ENCODE measurements at regions not wholly inside any gene's neighbourhood (a gene's known extent, or its start where the extent isn't known, plus 50 kb on each side); places are given as distances from the start of the nearest gene placed in this dataset.

GRCh38 chr12:92553389-92553788, 149.4 kb upstream of the PLEKHG7 start:
- DNase-seq = no peak

GRCh38 chr12:92552412-92553108, 150.2 kb upstream of the PLEKHG7 start:
- no peak for DNase-seq

DNA sequence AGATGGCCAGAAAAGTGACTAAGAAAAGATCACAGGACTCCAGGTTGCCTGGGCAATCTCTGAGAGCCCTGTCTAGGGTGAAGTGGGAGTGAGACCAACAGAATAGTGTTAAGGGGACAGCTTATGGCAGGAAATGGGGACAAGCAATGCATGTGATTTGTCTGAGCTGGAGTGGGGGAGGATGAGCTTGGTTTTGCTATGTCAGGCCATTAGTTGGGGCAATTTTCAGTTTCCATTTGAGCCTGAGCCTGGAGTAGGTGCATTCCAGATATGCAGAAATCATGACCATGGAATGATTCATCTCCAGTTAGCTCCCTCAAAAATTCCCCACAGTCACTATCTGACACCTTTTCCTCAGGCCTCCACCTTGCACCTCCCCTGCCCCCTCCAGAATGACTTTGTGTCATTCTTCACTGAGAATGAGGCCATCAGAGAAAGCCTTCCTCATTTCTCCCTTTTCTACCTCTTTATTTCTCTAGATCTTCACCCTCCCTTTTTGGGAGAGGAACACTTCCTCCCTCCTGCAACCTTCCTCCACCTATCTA, 150.9 kb upstream of the PLEKHG7 start:
- no peak for DNase-seq

GRCh38 chr12:92551210-92551609, 151.6 kb upstream of the PLEKHG7 start:
- DNase-seq = no peak

GRCh38 chr12:92550661-92551060, 152.1 kb upstream of the PLEKHG7 start:
- no peak for DNase-seq

- no peak for DNase-seq
Measured at GRCh38 chr12:92550254-92550653, 152.5 kb upstream of the PLEKHG7 start.

DNA sequence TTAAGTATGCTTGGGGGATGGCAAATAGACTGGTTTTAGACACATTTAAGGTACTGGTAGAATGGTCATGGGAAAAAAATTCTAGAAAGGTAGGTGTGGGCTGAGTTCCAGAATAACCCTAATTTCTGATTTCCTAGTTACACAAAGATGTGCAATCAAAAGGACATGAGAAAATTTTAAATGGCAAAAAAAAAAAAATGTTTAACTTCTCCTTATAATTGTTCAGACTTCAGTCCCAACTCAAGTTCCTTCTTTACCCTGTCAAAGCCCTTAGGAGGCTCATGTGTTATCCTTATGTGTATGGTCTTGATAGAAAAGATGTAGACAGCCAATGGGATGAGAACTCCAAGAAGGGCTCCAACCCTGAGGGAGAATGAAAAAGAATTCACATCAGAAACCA, 153.3 kb upstream of the PLEKHG7 start:
- no peak for DNase-seq

DNA sequence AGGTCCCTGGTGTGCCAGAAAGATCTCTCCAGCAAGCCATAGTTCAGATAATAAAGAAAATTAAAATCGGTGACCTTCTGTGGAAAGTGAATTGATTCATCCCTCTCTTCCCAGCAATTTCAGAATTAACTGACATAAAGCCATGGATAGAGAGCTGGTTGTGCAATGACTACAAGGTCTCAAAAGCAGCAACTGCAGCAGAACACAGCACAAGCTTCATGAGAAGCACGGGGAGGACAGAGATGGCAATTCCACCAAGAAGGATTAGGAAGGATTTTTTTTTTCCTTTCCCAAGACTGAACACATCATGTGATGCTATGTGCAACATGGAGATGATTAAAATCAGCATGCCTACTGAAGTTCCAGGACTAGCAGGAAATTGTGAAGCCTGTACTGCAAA, 154.9 kb upstream of the PLEKHG7 start:
- DNase-seq = no peak

DNA sequence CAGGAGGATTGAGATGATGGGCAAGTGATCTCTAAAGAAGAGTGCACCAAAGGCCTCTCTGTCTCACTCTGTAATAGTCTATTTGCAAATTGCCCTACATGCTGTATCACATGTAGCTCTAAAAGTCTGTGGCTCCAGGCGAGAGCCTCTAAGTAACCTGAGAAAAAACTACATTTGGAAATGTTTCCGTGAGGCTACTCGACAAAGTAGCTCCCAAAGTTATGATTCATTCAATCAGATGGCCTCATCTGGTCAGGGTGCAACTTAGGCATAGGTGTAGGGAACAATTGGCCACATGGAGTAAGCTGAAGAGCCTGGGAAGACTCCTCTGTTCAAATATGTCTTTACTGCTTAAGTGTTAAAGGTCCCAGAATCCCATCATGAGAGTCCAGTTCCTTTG, 155.4 kb upstream of the PLEKHG7 start:
- no peak for DNase-seq

- no peak for DNase-seq
Measured at GRCh38 chr12:92546635-92547348, 156.0 kb upstream of the PLEKHG7 start.

- DNase-seq = no peak
Measured at GRCh38 chr12:92546259-92546634, 156.5 kb upstream of the PLEKHG7 start.

DNA sequence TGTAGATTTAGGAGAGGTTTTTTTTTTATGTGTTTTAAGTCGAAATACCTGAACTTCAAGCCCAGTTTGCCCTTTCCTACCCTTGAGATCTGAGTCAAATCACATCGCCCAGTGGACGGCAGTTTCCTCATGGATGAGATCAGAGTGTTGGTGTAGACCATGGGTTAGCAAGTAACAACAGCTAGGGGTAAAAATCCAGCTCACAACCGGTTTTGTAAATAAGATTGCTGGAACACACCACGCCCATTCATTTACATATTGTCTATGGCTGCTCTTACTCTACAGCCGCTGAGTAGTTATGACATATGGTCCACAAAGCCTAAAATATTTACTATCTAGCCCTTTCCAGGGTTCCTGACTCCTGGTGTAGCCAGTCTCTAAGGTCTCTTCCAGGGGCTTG, 158.5 kb upstream of the PLEKHG7 start:
- DNase-seq = no peak

DNA sequence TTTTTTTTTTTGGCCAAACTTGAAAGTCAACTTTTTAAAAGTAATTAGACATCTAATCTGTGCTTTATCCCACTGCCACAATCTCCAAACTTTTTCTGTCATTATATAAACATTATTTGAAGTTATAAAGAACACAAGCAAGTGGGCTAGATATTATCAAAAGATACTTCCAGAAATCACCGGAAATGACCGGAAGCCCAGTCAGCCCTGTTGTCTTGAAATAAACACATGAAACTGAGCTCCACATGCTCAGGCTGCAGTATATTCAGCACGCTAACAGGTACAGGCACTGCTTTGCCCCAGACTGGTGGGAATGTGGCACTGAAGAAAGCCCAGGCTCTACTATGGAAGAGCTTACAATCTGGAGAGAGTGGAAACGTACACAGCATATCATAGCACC, 158.9 kb upstream of the PLEKHG7 start:
- no peak for DNase-seq

GRCh38 chr12:92543359-92543758, 159.4 kb upstream of the PLEKHG7 start:
- no peak for DNase-seq

- no peak for DNase-seq
Measured at GRCh38 chr12:92541731-92542130, 161.1 kb upstream of the PLEKHG7 start.

DNA sequence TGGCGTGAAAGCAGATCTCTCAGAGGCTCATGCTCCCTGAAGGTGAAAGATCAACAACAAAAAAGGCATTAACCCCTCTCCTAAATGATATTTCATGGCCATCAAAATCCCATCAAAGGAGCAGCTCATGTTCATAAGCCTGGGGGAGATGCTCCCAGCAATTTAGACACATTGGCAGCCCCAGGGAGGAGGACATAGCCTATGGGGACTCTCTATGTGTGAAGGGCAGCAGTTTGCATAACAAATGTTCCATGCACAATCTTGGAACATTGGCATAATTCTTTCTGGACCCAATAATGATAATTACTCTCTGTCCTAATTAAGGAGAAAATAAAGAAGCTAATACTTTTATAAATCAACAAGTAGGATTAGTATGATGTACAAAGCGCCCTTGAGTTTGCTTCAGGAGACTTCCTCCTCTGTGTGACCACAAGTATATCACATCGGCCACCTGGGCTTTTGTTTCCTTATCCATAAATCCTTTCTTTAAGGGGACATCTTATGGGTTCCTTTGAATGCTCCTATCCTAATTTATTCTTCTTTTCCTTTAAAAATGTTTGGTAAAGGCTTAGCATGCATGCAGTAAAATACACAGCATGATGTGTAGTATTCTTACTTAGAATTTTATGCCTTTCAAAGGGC, 161.9 kb upstream of the PLEKHG7 start:
- DNase-seq = no peak

DNA sequence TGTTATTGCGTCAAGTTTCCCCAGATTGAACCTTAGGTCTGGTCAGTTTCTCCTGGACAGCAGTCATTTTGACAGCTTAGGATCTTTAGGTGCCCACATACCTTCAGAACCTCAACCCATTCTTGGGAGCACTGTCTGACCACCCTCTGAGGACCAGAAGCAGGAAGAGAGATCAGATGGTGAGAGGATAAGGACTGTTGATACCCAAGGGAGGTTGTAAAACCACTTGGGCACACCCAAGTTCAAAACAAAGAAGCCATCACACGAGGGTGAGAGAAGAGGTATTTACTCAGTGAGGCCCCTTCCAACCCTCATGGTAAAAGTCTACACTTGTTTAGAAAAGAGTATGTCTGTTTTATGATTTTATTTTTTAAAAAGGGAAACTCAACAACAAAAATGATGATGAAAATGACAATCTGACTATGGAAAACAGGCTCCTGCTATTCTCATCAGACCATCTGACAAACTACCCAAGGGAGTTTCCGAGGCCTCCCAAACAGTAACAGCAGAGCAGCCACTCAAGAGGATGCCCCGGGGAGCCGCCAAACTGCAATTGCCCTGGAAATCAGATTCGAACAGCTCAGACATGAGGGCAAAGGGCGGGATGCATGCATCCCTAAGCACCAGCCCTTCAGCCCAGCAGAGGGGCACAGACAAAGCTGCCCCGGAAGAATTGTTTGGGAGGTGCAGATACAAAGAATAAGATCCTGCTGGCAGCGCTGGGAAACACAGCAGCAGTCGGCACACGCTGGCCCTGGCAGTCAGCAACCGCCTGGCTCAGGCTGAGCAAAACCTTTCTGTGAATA, 162.6 kb upstream of the PLEKHG7 start:
- no peak for DNase-seq

- DNase-seq = no peak
Measured at GRCh38 chr12:92539110-92539749, 163.6 kb upstream of the PLEKHG7 start.

DNA sequence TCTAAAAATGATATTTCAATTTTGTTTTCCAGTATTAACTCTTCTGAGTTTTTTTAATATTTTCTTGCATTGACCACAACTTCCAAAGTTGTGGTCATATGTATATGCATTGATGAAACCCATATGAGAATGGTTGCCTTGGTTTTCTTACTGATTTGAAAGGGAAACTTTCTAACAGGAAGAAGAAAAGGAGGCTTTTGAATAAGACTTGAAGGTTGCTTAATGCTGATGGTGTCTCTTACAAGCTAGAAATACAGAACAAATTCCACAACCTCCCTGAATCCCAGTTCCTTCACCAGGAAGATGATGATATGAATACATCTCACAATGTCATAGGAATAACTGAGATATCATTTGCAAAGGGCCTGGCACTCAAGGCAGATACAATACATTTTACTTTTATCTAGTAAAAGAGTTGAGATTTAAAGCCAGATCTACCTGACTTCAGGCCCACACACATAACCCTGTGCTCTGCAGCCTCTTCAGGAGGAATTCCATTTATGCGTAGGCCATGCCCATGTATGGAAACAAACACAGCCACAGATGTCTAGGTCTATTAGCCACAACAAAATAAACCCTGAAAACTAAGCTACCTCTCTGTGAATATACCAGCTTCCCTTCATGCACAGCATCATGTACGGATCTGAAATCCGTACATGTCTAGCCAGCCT, 165.4 kb upstream of the PLEKHG7 start:
- DNase-seq = no peak

- DNase-seq = no peak
Measured at GRCh38 chr12:92535961-92536360, 166.8 kb upstream of the PLEKHG7 start.

- no peak for DNase-seq
Measured at GRCh38 chr12:92533280-92533890, 169.4 kb upstream of the PLEKHG7 start.
